Activated CD8-positive, alpha-beta T cell treated with anti-CD3 and anti-CD28 coated beads, Interleukin-2, amount 10 ng/mL, durations not matched to agents 7 days and 5 days (primary cell): ENCODE measurements at regions not wholly inside any gene's neighbourhood (a gene's known extent, or its start where the extent isn't known, plus 50 kb on each side); places are given as distances from the start of the nearest gene placed in this dataset.
"Not testable (repeated sequence)": the region's sequence is repeated elsewhere in the genome, so short reads cannot be mapped to it uniquely, and the experiment has no call there.

Experiments
- ATAC-seq: fragments of 150-1000 bp; cut with Tn5 transposase; one replicate; pipeline ENCODE4 v1.10.0; 2021; ENCODE audit warnings: moderate library complexity
- CTCF ChIA-PET: fragments of 350-600 bp; sonication (Branson Sonifier 250); formaldehyde crosslinking; loops from one replicate; lab custom pipeline; 2021; ENCODE audit warnings: antibody characterized with exemption; lab: Charles Lee
- POLR2A ChIA-PET: fragments of 350-600 bp; sonication (Branson Sonifier 250); formaldehyde crosslinking; loops from one replicate; lab custom pipeline; 2021; ENCODE audit warnings: antibody characterized with exemption; lab: Charles Lee
- DNase-seq: peaks from one replicate; pipeline ENCODE4 v3.0.0-alpha.2; 2020
- H3K27ac Mint-ChIP-seq: one replicate; pipeline ENCODE4 v1.8.0; 2021; ENCODE audit warnings: mild to moderate bottlenecking, mixed read lengths
- H3K27me3 Mint-ChIP-seq: one replicate; pipeline ENCODE4 v1.8.0; 2021; ENCODE audit warnings: low read depth, mixed read lengths
- H3K36me3 Mint-ChIP-seq: one replicate; pipeline ENCODE4 v1.8.0; 2021; ENCODE audit warnings: low read depth, mixed read lengths
- H3K4me1 Mint-ChIP-seq: one replicate; pipeline ENCODE4 v1.8.0; 2021; ENCODE audit warnings: low read depth, mixed read lengths
- H3K4me3 Mint-ChIP-seq: one replicate; pipeline ENCODE4 v1.8.0; 2021; ENCODE audit warnings: mild to moderate bottlenecking, mixed read lengths
- H3K9me3 Mint-ChIP-seq: one replicate; pipeline ENCODE4 v1.8.0; 2022; ENCODE audit warnings: mixed read lengths; ENCODE audit not compliant: insufficient read depth

DNA sequence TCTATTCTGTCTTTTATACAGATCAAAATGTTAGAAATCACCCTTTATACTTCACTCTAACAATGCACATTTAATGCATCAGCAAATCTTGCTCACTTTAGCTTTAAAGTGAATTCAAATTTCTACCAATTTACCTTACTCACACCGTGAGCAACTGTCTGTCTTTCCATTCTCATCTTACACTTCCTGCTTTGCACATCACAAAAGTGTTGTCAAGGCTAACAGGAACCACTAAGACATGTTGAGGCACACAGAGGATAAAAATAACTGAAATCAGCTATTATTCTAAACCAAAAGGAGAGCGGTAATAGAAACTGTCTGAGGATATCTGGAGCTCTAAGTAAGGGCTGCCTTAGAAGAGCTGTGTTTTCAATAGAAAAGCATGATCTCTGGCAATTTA is 519.9 kb downstream of the ZBBX start:
- Mint-ChIP-seq H3K4me1 (no peaks in the 10 kb centered on the region), H3K4me3 (no peak overlapping the region), H3K9me3 (no peaks in the 10 kb centered on the region), H3K27ac (no peak overlapping the region), H3K27me3 (no peaks in the 10 kb centered on the region), H3K36me3 (no peaks in the 10 kb centered on the region)
- POLR2A ChIA-PET: no interaction called here
- CTCF ChIA-PET: no interaction called here
- ATAC-seq: no peak
- DNase-seq: no peak

DNA sequence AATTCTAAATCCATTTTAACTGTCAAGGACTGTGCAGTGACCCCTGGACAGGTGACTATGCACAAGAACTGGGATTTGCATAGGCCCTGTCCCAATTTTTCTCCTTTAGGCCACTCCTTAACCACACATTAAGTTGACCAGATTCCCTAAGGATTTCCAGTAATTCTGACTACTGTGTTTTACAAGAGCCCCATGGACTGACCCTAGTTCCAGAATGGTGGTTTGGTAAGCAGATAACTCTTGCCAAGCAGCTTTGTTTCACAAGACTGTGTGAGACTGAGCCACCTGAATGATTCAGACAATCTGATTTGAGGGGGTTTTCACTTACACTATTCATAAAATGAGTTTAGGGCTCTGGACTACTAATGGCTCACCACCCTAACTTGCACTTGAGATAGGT is 535.8 kb downstream of the ZBBX start:
- no peak for ATAC-seq
- H3K4me1 Mint-ChIP-seq: no peaks in the 10 kb centered on the region
- POLR2A ChIA-PET: no interaction called here
- H3K9me3 Mint-ChIP-seq: no peaks in the 10 kb centered on the region
- H3K36me3 Mint-ChIP-seq: no peaks in the 10 kb centered on the region
- CTCF ChIA-PET: no interaction called here
- no peak overlapping the region for H3K4me3 Mint-ChIP-seq
- no peaks in the 10 kb centered on the region for H3K27me3 Mint-ChIP-seq
- no peak for DNase-seq
- no peak overlapping the region for H3K27ac Mint-ChIP-seq

DNA sequence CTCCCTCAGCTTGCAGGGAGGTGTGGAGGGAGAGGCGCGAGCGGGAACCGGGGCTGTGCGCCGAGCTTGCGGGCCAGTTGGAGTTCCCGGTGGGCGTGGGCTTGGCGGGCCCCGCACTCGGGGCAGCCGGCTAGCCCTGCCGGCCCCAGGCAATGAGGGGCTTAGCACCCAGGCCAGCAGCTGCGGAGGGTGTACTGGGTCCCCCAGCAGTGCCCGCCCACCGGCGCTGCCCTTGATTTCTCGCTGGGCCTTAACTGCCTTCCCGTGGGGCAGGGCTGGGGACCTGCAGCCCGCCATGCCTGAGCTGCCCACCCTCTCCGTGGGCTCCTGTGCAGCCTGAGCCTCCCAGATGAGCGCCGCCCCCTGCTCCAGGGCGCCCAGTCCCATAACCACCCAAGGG is 537.3 kb downstream of the ZBBX start:
- H3K4me3 Mint-ChIP-seq: not testable (repeated sequence)

DNA sequence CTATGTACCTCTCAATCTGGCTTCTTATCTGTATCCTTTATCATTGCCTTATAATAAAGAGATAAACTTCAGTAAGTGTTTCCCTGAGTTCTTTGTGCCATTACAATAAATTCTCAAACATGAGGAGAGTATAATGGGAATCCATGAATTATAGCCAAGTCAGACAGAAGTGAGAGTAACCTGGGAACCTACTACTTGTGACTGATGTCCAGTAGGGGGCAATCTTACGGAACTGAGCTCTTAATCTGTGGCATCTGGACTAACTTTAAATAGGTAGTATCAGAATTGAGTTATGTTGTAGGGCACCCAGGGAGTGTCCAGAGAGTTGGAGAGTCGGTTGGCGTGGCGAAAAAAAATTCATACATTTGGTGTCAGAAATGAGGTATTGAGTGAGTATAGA is 542.6 kb downstream of the ZBBX start:
- Mint-ChIP-seq H3K27me3 (no peaks in the 10 kb centered on the region), H3K4me1 (no peaks in the 10 kb centered on the region), H3K36me3 (no peaks in the 10 kb centered on the region), H3K9me3 (peaks cover 5% of the 10 kb centered on the region), H3K27ac (no peak overlapping the region), H3K4me3 (no peak overlapping the region)
- CTCF ChIA-PET: no interaction called here
- POLR2A ChIA-PET: no interaction called here
- no peak for DNase-seq
- ATAC-seq: no peak

More for the DNA sequence above, 537.3 kb downstream of the ZBBX start:
- ATAC-seq, POLR2A ChIA-PET, DNase-seq, CTCF ChIA-PET, H3K4me1 Mint-ChIP-seq, H3K36me3 Mint-ChIP-seq, H3K9me3 Mint-ChIP-seq, H3K27ac Mint-ChIP-seq, H3K27me3 Mint-ChIP-seq: not testable (repeated sequence)

DNA sequence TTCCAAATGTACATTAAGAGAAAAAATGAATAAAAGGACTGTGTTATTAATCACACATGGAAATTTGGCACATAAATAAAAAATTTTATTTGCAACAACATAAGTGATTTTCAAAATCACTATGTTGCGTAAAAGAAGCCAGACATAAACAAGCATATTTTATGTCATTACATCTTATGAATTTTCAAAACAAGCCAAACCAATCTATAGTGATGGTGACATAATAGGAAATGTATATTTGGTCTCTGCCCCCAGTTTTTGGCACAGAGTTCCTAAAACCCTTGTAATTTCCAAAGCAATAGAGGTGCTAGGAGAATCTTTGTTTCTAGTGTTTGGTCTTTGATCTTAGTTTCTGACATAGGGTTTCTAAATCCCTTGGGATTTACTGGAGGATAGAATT is 543.3 kb downstream of the ZBBX start:
- ChIA-PET CTCF (no interaction called here), POLR2A (no interaction called here)
- no peaks in the 10 kb centered on the region for H3K27me3 Mint-ChIP-seq

DNA sequence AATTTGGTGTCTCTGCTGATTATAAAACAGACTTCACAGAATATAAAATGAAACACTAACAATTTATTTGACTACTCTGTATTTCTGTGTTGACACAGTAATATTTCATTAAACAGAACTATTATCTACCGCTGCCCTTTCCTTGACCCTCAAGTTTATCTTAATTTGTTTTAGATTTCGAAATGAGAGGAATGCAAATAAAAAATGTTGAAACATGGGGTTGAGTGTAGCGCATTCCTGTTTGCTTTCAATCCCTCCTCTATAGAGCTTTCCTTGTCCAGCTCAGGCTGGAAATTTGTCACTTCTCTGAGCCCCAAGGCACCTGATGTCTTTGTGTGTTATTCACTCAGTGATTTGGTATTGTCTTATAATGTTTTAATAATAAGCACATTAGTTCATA is 550.2 kb downstream of the ZBBX start:
- ChIA-PET CTCF (no interaction called here), POLR2A (no interaction called here)
- no peaks in the 10 kb centered on the region for H3K4me1 Mint-ChIP-seq
- DNase-seq (no peak), ATAC-seq (no peak)
- H3K27me3 Mint-ChIP-seq: no peaks in the 10 kb centered on the region
- no peak overlapping the region for H3K27ac Mint-ChIP-seq
- H3K9me3 Mint-ChIP-seq: peaks cover 3% of the 10 kb centered on the region
- no peak overlapping the region for H3K4me3 Mint-ChIP-seq
- H3K36me3 Mint-ChIP-seq: no peaks in the 10 kb centered on the region

More for the DNA sequence above, 543.3 kb downstream of the ZBBX start:
- no peak for DNase-seq
- ATAC-seq: no peak
- peaks cover 5% of the 10 kb centered on the region for H3K9me3 Mint-ChIP-seq
- no peak overlapping the region for H3K27ac Mint-ChIP-seq
- no peak overlapping the region for H3K4me3 Mint-ChIP-seq
- no peaks in the 10 kb centered on the region for H3K4me1 Mint-ChIP-seq
- no peaks in the 10 kb centered on the region for H3K36me3 Mint-ChIP-seq

DNA sequence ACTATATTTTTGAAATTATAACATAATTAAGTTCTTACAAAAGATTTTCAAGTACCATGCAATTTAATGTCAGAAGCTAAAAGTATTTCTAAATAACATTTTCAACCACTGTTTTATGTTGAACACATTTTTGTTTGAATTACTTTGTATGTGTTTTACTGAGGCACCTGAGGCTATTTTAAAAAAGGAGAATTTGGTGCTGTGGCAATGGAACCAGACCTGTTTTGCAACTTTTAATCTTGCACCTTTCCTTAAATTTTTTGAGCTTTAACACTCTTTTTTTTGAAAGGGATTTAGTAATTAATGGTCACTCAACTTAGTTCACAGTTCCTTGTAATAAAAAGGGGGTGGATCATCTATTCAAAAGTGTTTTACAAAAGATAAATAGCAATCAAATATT is 561.6 kb downstream of the ZBBX start:
- Mint-ChIP-seq H3K27me3 (no peaks in the 10 kb centered on the region), H3K36me3 (no peaks in the 10 kb centered on the region), H3K4me3 (no peak overlapping the region), H3K4me1 (no peaks in the 10 kb centered on the region), H3K9me3 (no peaks in the 10 kb centered on the region), H3K27ac (no peak overlapping the region)
- no peak for ATAC-seq
- ChIA-PET POLR2A (no interaction called here), CTCF (no interaction called here)
- no peak for DNase-seq

DNA sequence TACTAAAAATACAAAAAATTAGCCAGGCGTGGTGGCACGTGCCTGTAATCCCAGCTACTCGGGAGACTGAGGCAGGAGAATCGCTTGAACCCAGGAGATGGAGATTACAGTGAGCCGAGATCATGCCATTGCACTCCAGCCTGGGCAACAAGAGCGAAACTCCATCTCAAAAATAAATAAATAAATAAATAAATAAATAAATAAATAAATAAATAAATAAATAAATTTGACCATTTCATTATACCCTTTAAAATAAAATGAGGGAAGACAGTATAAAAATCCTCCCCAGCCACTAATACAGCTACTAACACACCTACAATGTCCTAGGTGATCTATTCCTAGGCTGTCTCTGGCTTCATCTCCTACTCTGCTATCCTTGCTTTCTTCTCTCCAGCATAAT is 562.8 kb downstream of the ZBBX start:
- CTCF ChIA-PET, H3K36me3 Mint-ChIP-seq: not testable (repeated sequence)

DNA sequence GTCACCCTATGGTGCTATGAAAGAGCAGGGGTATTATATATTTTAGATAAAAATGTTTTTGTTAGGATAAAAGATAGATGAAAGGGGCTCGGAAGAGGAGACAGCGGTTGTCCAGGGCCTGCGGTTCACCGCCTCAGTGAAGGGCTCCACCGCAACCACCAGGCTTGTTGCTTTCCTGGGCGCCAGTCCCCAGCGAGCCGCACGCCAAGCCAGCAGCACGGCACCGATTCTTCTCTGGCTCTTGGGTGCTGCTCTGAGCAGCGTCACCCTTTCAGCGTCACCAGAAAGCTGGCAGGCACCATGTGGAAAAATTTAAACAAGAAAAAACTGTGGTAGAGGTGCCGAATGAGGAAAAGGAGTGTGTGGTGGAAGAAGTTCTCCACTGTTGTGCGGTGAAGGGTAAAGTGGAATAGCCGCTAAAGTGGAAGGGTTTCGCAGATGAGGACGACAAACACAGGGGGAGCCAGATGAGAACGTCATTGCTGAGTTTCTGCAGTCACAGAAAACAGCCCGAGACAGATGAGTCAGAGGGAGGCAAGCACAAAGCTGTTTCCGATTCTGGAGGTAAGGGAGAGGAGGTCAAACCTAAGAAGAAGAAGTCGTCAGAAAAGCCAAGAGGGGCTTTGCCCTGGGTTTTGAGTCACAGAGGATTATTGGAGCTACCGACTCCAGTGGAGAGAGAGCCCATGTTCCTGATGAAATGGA is 569.2 kb downstream of the ZBBX start:
- DNase-seq: no peak
- Mint-ChIP-seq H3K9me3 (peaks cover 26% of the 10 kb centered on the region), H3K4me1 (no peaks in the 10 kb centered on the region), H3K27me3 (no peaks in the 10 kb centered on the region), H3K36me3 (no peaks in the 10 kb centered on the region), H3K27ac (no peak overlapping the region), H3K4me3 (no peak overlapping the region)
- ChIA-PET POLR2A (no interaction called here), CTCF (no interaction called here)
- ATAC-seq: no peak

More for the DNA sequence above, 562.8 kb downstream of the ZBBX start:
- H3K9me3 Mint-ChIP-seq, POLR2A ChIA-PET, H3K4me3 Mint-ChIP-seq, H3K4me1 Mint-ChIP-seq, DNase-seq, ATAC-seq, H3K27ac Mint-ChIP-seq, H3K27me3 Mint-ChIP-seq: not testable (repeated sequence)

DNA sequence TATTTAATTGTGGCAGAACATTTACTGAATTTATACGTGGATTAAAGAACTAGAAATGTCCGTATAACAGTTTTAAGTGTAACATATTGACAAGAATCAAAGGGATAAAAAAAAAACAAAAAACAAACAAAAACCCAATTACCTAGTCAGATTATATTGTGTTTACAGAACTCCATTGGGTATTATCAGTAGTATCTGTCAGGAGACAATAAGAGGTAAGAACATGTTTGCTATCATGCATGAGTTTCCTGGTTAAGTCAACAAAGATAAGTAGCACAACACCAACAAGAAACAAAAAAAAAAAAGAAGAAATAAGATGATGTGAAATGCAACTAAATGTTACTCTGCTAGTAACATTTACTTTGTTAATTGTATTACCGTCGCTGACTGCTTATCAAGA is 570.6 kb downstream of the ZBBX start:
- Mint-ChIP-seq H3K36me3 (no peaks in the 10 kb centered on the region), H3K4me3 (no peak overlapping the region), H3K9me3 (peaks cover 27% of the 10 kb centered on the region), H3K27ac (no peak overlapping the region), H3K27me3 (no peaks in the 10 kb centered on the region), H3K4me1 (no peaks in the 10 kb centered on the region)
- CTCF ChIA-PET: no interaction called here
- no peak for DNase-seq
- POLR2A ChIA-PET: no interaction called here
- no peak for ATAC-seq

DNA sequence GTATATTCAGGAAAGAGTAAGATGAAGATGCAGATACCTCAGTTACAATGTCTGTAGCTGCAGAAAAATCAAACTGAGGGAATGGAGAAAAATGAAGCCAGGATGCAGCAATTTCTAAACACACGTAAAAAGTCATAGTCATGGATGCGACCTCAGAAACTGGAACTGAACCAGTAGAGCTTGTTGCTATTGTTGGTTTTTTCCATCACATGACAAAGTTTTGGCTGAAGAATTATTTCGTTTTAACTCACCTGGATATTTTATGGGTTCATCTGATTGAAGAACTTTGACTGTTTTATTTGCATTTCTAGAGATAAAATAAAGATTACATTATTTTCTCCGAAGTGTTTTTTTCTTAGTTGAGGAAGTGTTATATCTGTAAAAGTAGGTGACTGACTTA is 591.2 kb downstream of the ZBBX start:
- H3K4me1 Mint-ChIP-seq: no peaks in the 10 kb centered on the region
- no peaks in the 10 kb centered on the region for H3K27me3 Mint-ChIP-seq
- H3K27ac Mint-ChIP-seq: no peak overlapping the region
- POLR2A ChIA-PET: no interaction called here
- ATAC-seq: no peak
- DNase-seq: no peak
- no peak overlapping the region for H3K4me3 Mint-ChIP-seq
- H3K9me3 Mint-ChIP-seq: peaks cover 5% of the 10 kb centered on the region
- CTCF ChIA-PET: no interaction called here
- H3K36me3 Mint-ChIP-seq: no peaks in the 10 kb centered on the region

DNA sequence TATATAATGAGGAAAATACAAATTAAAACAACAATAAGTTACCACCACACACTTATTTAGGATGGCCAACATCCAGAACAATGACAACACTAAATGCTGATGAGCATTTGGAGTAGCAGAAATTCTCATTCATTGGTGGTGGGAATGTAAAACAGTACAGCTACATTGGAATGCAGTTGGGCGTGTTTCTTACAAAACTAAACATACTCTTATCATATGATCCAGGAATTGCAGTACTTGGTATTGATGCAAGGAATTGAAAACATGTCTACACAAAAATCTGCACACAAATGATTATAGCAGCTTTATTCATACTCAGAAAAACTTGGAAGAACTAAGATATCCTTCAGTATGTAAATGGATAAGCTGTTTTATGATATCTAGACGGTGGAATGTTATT is 594.2 kb downstream of the ZBBX start:
- H3K4me3 Mint-ChIP-seq: no peak overlapping the region
- CTCF ChIA-PET: no interaction called here
- ATAC-seq (no peak), DNase-seq (no peak)
- POLR2A ChIA-PET: no interaction called here
- no peaks in the 10 kb centered on the region for H3K4me1 Mint-ChIP-seq
- no peaks in the 10 kb centered on the region for H3K36me3 Mint-ChIP-seq
- H3K27ac Mint-ChIP-seq: no peak overlapping the region
- H3K9me3 Mint-ChIP-seq: peaks cover 22% of the 10 kb centered on the region
- H3K27me3 Mint-ChIP-seq: no peaks in the 10 kb centered on the region

DNA sequence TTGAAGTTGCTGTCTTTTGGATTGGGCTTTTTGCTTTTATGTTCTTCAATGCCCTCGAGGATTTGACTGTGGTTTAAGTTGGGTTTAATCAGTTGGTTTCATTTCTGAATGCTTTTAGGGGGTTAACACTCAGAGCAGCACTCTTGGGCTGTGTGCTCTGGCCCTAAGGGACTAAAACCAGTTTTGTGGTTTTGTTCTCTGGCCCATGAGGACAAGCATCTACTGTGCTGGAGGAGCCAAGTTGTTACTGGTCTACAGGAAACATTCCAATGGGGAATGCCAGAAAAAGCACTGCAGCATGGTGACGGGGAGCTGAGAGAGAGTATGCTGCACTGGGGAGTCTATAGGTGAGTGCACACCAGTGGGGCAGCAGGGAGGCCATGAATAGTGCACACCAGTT is 596.9 kb downstream of the ZBBX start:
- Mint-ChIP-seq H3K4me1 (no peaks in the 10 kb centered on the region), H3K27me3 (no peaks in the 10 kb centered on the region), H3K4me3 (no peak overlapping the region), H3K27ac (no peak overlapping the region), H3K9me3 (peaks cover 29% of the 10 kb centered on the region), H3K36me3 (no peaks in the 10 kb centered on the region)
- CTCF ChIA-PET: no interaction called here
- DNase-seq (no peak), ATAC-seq (no peak)
- POLR2A ChIA-PET: no interaction called here
